HG02759 (cell line): ENCODE measurements at regions not wholly inside any gene's neighbourhood (a gene's known extent, or its start where the extent isn't known, plus 50 kb on each side); places are given as distances from the start of the nearest gene placed in this dataset.
"Not testable (repeated sequence)": the region's sequence is repeated elsewhere in the genome, so short reads cannot be mapped to it uniquely, and the experiment has no call there.

ENCODE experiments used
- ATAC-seq: cut with Tn5 transposase; IDR thresholded peaks from one replicate; pipeline ENCODE4 v1.9.1; 2021; ENCODE audit warnings: mild to moderate bottlenecking, moderate library complexity; ENCODE audit not compliant: unreplicated experiment

DNA sequence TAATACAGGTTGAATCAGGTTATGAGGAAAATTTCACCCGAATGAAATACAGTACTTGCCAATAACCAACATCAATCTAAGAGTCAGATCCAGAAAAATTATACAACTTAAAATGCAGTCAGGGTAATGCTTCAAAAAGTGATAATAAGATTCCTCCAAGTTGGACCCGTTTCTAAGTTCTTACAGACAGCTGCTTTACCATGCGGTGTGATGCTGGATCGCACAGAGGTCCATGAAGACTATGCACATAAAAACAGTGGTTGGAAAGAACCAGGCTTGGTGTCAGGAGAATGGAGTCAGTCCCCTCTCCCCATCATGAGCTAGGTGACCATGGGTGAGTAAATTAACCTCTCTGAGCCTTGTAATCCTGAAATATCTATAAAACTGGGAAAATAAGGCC lies 261.3 kb downstream of the QDPR start:
- ATAC-seq: no peak

DNA sequence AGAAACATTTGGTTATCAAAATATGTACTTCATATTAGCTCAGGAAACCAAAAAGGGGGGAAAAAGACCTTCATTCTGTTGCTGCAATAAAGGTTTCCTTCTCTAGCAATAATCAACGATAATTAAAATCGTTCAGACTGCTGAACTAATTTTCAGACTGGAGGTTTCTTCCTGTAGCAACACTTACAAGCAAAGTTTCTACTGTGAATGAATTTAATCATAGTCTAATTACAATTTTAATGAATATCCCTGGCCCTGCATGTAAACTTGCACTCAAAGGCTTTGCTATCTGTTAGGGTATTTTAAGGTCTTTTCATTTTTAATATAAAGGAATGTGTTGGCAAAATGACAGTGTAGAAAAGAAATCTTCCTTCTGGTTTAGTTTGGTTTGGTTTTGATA lies 265.2 kb downstream of the QDPR start:
- ATAC-seq: no peak

DNA sequence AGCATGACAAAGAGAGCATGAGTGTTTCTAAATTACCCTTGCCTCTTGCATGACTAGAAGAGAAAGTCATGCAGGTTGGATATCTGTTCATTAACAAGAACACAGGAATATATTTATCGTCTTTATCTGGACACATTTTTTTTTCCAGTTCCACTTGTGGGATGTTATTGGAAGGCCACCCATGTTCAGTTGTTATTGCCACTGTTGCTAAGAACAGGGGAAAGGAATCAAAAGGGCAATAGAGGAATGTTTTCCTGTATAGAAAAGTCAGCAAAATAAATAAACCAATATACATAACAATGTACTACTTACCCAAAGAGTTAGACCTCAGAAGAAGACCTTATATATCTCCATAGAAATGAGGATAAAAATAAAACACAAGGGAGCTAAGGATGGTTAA lies 270.1 kb downstream of the QDPR start:
- ATAC-seq: no peak

- no peak for ATAC-seq
Measured at GRCh38 chr4:17238633-17239032, 273.3 kb downstream of the QDPR start.

GRCh38 chr4:17236686-17237085 lies 275.2 kb downstream of the QDPR start:
- ATAC-seq: no peak

DNA sequence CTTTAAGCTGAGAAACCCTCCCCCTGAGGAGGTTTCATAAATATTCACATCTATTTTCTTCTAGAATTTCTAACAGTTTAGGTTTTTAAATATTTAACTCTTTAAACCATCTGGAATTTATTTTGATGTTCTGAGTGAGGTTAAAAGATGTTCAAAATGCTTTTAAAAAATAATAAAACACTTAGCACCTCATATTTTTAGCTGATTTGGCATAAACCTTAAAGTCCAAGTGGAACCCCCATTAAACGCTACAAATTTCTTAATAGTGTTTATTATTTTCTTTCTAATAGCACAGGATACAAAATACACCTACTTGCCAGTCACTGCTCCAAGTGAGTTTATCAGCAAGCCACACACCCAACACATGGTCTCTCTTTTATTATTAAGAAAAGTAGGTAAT lies 277.2 kb downstream of the QDPR start:
- no peak for ATAC-seq

DNA sequence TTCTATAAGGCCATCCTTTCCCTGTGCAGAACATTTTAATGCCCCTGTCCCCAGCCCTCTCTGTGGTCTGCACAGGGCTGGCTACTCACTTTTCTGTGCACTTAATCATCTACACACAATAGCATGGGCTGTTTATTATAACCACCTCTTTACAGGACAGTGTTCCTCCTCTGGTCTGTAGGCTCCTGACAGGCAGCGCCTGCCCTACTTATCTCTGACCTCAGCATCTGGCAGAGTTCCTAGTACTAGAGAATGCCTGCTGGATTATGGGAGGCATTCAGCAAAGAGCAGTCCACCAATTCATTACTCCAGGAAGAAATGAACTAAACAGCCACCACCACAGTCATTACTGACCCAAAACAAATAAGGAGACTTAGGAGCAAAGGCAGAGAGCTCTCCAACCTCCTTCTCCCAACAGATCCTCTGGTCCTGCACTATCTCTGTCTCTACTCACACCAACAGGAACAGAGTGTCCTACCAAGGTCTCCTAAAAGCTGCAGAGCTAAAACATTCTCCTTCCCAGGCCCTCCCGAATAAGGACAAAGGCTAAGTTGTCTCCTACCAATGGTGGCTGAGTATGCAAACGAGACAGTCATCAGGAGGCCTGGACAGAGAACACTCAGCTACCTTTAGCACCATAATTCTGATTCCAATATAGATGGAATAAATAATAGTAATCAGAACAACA lies 279.2 kb downstream of the QDPR start:
- no peak for ATAC-seq

- ATAC-seq: not testable (repeated sequence)
Measured at GRCh38 chr4:17231880-17232475, 279.9 kb downstream of the QDPR start.

GRCh38 chr4:17230727-17231126 lies 281.2 kb downstream of the QDPR start:
- no peak for ATAC-seq

GRCh38 chr4:17220816-17221215 lies 291.1 kb downstream of the QDPR start:
- ATAC-seq: no peak

DNA sequence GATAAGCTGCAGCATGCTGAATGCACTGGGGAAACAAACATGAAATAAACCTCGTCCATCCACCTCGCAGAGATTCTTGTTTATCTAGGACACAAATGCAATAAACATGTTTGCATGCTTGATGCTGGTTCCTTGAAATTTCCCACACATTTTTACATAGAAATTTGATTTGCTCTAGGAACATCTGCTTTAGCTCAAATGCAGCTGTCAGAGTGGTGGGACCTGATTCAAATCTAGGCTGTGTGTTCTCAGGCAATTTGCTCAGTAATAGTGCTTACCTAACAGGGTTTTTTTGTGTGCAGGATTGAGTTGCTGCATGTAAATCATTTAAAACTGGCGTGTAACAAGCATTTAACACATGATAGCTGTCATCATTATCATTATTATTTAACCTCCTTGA lies 293.1 kb downstream of the QDPR start:
- no peak for ATAC-seq

DNA sequence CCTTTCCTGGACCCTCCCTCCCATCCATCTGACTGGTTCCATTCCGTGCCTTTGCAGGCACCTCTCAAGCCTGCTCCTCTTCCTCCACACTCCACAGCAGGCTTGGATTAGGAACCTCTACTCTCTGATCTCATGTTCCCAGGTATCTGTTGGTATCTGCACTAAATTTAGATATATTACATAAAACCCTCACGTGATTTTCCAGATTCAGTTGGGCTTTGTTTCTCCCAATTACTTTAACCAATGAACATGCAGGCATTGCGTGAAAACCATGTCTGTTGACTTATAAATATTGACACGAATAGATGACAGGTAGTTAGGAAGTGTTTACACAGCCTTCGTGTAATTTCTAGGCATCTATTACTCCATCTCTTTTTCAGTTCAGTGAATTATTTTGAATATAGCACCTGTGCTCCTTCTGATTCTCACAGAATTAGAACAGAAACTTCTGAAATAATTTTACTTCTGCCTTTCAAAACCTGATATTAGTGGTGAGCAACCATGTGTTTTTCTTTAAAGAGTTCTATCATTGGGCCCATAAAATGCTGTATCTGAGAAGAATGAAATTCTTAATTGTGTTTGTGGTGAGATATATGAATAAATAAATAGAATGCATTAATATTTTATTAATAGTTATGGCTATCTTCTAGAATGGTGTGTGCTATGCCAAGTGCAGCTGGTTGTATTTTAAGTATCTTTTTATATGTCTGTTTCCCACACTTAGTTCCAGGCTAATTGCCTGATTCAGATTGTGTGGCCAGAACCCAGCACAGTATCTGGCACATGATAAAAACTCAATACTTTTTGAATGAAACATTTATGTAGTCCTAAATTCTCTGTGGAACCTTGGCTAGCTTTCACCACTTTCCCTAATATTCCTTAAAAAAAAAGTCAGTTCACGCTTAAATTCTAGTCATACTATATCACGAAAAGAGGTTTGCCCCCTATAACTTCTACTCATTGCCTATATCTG lies 304.8 kb downstream of the QDPR start:
- no peak for ATAC-seq

GRCh38 chr4:17204908-17205307 lies 306.5 kb upstream of the LDB2 start:
- ATAC-seq: no peak

GRCh38 chr4:17203797-17204196 lies 305.4 kb upstream of the LDB2 start:
- ATAC-seq: no peak

- no peak for ATAC-seq
Measured at GRCh38 chr4:17197070-17197469, 298.6 kb upstream of the LDB2 start.

DNA sequence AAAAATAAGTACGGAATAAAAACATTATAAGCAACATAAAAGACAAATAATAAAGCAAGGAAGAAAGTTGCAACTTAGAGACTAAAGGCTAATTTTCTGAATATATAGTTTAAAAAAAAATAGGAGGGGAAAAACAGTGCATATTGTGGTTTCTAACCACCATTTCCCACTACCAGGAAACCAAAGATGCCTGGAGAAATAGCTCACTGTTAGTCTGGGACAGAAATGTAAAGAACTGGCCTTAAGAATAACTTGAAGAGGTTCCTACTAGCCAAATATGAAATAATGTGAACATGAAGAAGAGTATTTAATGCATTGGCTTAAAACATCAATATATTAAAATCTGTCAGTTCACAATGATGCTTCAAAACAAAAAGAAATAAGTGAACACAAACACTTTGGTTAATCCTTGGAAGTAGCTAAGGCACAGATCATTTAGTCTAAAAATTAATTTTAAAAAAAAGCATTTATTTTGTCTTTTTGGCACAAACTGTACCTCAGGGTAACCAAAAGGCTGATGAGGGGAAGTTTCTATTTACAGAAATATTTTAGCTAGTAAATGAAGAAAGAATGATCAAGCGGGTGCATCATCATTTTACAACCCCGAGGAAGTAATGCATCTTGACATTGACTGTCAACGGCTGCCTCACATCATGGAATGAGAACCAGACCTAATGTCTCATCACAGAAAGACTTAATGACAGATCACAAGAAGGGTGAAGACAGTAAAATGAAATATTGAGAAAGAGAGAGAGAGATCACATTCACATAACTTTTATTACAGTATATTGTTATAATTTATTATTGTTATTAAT lies 297.2 kb upstream of the LDB2 start:
- ATAC-seq: no peak

- no peak for ATAC-seq
Measured at GRCh38 chr4:17194586-17194985, 296.1 kb upstream of the LDB2 start.

- ATAC-seq: no peak
Measured at GRCh38 chr4:17189759-17190158, 291.3 kb upstream of the LDB2 start.

DNA sequence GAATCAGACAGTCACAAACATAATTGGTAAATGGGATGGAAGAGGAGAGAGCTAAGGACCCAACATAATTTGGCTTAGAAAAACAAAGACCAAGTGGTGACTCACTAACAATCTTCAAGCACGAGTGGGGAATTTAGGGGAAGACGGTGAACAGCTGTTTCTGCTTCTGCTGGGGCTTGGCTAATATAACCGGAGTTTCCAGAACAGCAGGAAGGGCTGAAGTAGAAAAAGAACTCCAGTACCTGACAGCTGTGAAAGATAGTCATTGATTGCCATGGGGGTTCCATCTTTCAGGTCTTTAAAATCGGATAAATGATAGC lies 290.9 kb upstream of the LDB2 start:
- ATAC-seq: no peak

DNA sequence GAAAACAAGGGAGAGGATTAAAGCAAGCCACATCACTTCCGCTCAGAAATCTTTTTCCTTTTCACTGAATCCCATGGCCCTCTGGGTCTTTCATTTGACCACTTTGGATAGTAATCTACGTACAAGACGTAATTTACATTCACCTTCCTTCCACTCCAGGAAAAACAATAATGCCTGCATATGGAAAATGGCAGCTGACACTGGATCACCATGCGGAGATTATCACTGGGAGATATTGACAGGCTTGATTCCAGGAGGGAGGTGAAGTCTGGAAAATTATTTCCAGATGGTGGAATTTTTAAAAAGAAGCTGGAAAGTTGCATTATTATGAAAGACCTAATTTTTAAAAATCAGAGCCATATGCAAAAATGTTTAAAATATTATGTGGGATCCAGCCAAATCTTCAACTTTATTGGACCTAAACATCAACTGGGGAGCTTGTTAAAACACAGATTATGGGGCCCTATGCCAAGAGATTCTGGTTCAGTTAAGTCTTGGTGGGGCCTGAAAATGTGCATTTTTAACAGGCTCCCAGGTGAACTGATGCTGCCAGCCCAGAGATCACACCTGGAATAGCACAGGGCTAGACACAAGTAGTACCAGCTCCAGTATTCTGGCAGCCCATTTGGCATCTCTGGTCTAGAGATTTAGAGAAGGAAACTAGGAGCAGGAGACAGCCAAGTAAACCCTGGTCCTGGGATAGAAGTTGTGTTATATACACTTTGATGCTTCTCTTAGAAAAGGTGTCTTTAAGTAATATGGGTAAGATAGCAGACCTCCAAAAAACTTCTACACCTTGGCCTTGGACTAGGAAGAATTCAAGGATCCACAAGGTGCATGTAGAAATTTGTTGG lies 290.3 kb upstream of the LDB2 start:
- ATAC-seq: no peak
